DND-41 (cell line): ENCODE measurements at regions not wholly inside any gene's neighbourhood (a gene's known extent, or its start where the extent isn't known, plus 50 kb on each side); places are given as distances from the start of the nearest gene placed in this dataset.
A peak's percentile ranks its signal among the peaks of the same experiment; 100 is the strongest.

Experiments
- CTCF ChIP-seq: IDR thresholded peaks from 2 replicates; pipeline ENCODE4 v1.5.1; 2012; ENCODE audit warnings: borderline replicate concordance, low read length, moderate library complexity, mild to moderate bottlenecking; ENCODE audit not compliant: poor library complexity, severe bottlenecking; ENCODE audit errors: extremely low read depth
- EZH2 ChIP-seq: IDR thresholded peaks from 3 replicates; pipeline ENCODE4 v1.6.1; 2012; ENCODE audit warnings: borderline replicate concordance, low read depth, mild to moderate bottlenecking, moderate library complexity, low read length, inconsistent platforms; ENCODE audit not compliant: severe bottlenecking

GRCh38 chr2:142180820-142181533 lies 50.2 kb upstream of the LRP1B start:
- TF ChIP-seq CTCF (peak; percentile 60), EZH2 (no peak)
